HG02798 (cell line): ENCODE measurements at regions not wholly inside any gene's neighbourhood (a gene's known extent, or its start where the extent isn't known, plus 50 kb on each side); places are given as distances from the start of the nearest gene placed in this dataset.
"Not testable (repeated sequence)": the region's sequence is repeated elsewhere in the genome, so short reads cannot be mapped to it uniquely, and the experiment has no call there.

Experiments used
- ATAC-seq: cut with Tn5 transposase; IDR thresholded peaks from one replicate; pipeline ENCODE4 v1.9.1; 2021; ENCODE audit warnings: mild to moderate bottlenecking; ENCODE audit not compliant: unreplicated experiment, poor library complexity

GRCh38 chr2:15748736-15749323 lies 157.2 kb downstream of the DDX1 start:
- no peak for ATAC-seq

- no peak for ATAC-seq
Measured at GRCh38 chr2:15749460-15750432, 158.1 kb downstream of the DDX1 start.

GRCh38 chr2:15750433-15750814 lies 158.8 kb downstream of the DDX1 start:
- ATAC-seq: no peak

GRCh38 chr2:15750822-15751329 lies 159.2 kb downstream of the DDX1 start:
- no peak for ATAC-seq

GRCh38 chr2:15751477-15751876 lies 159.8 kb downstream of the DDX1 start:
- ATAC-seq: no peak

- no peak for ATAC-seq
Measured at GRCh38 chr2:15752552-15753232, 161.0 kb downstream of the DDX1 start.

GRCh38 chr2:15753233-15753798 lies 161.6 kb downstream of the DDX1 start:
- no peak for ATAC-seq

GRCh38 chr2:15753811-15754702 lies 162.4 kb downstream of the DDX1 start:
- no peak for ATAC-seq

GRCh38 chr2:15754703-15755099 lies 163.0 kb downstream of the DDX1 start:
- no peak for ATAC-seq

- ATAC-seq: no peak
Measured at GRCh38 chr2:15755528-15755927, 163.9 kb downstream of the DDX1 start.

GRCh38 chr2:15756011-15756550 lies 164.4 kb downstream of the DDX1 start:
- ATAC-seq: no peak

- no peak for ATAC-seq
Measured at GRCh38 chr2:15756882-15757819, 165.5 kb downstream of the DDX1 start.

- ATAC-seq: no peak
Measured at GRCh38 chr2:15757820-15758586, 166.3 kb downstream of the DDX1 start.

- no peak for ATAC-seq
Measured at GRCh38 chr2:15758848-15759247, 167.2 kb downstream of the DDX1 start.

- no peak for ATAC-seq
Measured at GRCh38 chr2:15759385-15759784, 167.7 kb downstream of the DDX1 start.

GRCh38 chr2:15759791-15760190 lies 168.1 kb downstream of the DDX1 start:
- not testable (repeated sequence) for ATAC-seq

GRCh38 chr2:15760232-15760910 lies 168.7 kb downstream of the DDX1 start:
- no peak for ATAC-seq
